SKM-1 (cell line): ENCODE measurements at regions not wholly inside any gene's neighbourhood (a gene's known extent, or its start where the extent isn't known, plus 50 kb on each side); places are given as distances from the start of the nearest gene placed in this dataset.

Experiments used
- DNase-seq: peaks from one replicate; lab custom pipeline; 2025; ENCODE audit not compliant: unreplicated experiment; lab: John Stamatoyannopoulos, UW

GRCh38 chr4:186886759-186887158 is 163.1 kb upstream of the FAT1 start:
- no peak for DNase-seq

GRCh38 chr4:186887291-186887700 is 163.6 kb upstream of the FAT1 start:
- no peak for DNase-seq

GRCh38 chr4:186887752-186888151 is 164.1 kb upstream of the FAT1 start:
- DNase-seq: no peak

- DNase-seq: no peak
These were observed 166.4 kb upstream of the FAT1 start for GRCh38 chr4:186889876-186890643.

- no peak for DNase-seq
These were observed 168.3 kb upstream of the FAT1 start for GRCh38 chr4:186891859-186892486.

GRCh38 chr4:186898367-186898766 is 174.7 kb upstream of the FAT1 start:
- DNase-seq: no peak

GRCh38 chr4:186900232-186900900 is 176.7 kb upstream of the FAT1 start:
- no peak for DNase-seq

GRCh38 chr4:186900984-186901383 is 177.3 kb upstream of the FAT1 start:
- DNase-seq: no peak

- DNase-seq: no peak
These were observed 178.2 kb upstream of the FAT1 start for GRCh38 chr4:186901850-186902249.

GRCh38 chr4:186902361-186902760 is 178.7 kb upstream of the FAT1 start:
- DNase-seq: no peak

GRCh38 chr4:186904101-186904500 is 180.4 kb upstream of the FAT1 start:
- no peak for DNase-seq

- no peak for DNase-seq
These were observed 183.1 kb upstream of the FAT1 start for GRCh38 chr4:186906722-186907121.

GRCh38 chr4:186910385-186910784 is 186.7 kb upstream of the FAT1 start:
- DNase-seq: no peak

- no peak for DNase-seq
These were observed 188.9 kb upstream of the FAT1 start for GRCh38 chr4:186912606-186913005.

GRCh38 chr4:186915816-186916215 is 192.2 kb upstream of the FAT1 start:
- no peak for DNase-seq

GRCh38 chr4:186917136-186917535 is 193.5 kb upstream of the FAT1 start:
- no peak for DNase-seq

GRCh38 chr4:186918466-186918865 is 194.8 kb upstream of the FAT1 start:
- no peak for DNase-seq

GRCh38 chr4:186919340-186919739 is 195.7 kb upstream of the FAT1 start:
- no peak for DNase-seq

GRCh38 chr4:186920483-186920882 is 196.8 kb upstream of the FAT1 start:
- no peak for DNase-seq

- DNase-seq: no peak
These were observed 197.3 kb upstream of the FAT1 start for GRCh38 chr4:186920992-186921391.

GRCh38 chr4:186924723-186925122 is 201.1 kb upstream of the FAT1 start:
- DNase-seq: no peak

- no peak for DNase-seq
These were observed 204.0 kb upstream of the FAT1 start for GRCh38 chr4:186927624-186928023.
